NOMO-1 treated with DMSO at 0.1 percent for 48 hours (cell line): ENCODE measurements at regions not wholly inside any gene's neighbourhood (a gene's known extent, or its start where the extent isn't known, plus 50 kb on each side); places are given as distances from the start of the nearest gene placed in this dataset.
"Not testable (repeated sequence)": the region's sequence is repeated elsewhere in the genome, so short reads cannot be mapped to it uniquely, and the experiment has no call there.

Experiments used
- DNase-seq: peaks from one replicate; lab custom pipeline; 2025; ENCODE audit not compliant: unreplicated experiment; lab: John Stamatoyannopoulos, UW

- not testable (repeated sequence) for DNase-seq
Measured at GRCh38 chrX:106493210-106493816, 118.5 kb upstream of the RADX start.

- no peak for DNase-seq
Measured at GRCh38 chrX:106499473-106499872, 112.3 kb upstream of the RADX start.

- DNase-seq, result no peak
Measured at GRCh38 chrX:106510713-106511403, 100.9 kb upstream of the RADX start.
